ENCODE measurements at regions not wholly inside any gene's neighbourhood (a gene's known extent, or its start where the extent isn't known, plus 50 kb on each side); places are given as distances from the start of the nearest gene placed in this dataset.

GRCh38 chr6:91683240-91683639, 1096.4 kb upstream of the MAP3K7 start:
- TF ChIP-seq CTCF (IDR thresholded peaks at IDR 0.05) (no peak), POLR2A (IDR thresholded peaks at IDR 0.05) (no peak)
